GM23248 (cell line): ENCODE measurements at regions not wholly inside any gene's neighbourhood (a gene's known extent, or its start where the extent isn't known, plus 50 kb on each side); places are given as distances from the start of the nearest gene placed in this dataset.
"Not testable (repeated sequence)": the region's sequence is repeated elsewhere in the genome, so short reads cannot be mapped to it uniquely, and the experiment has no call there.

Experiments
- DNase-seq: peaks from one replicate; pipeline ENCODE4 v3.0.0-alpha.2; 2015
- H2AFZ ChIP-seq: fragments of 200-600 bp; sonication (generic); 2 replicates; pipeline ENCODE4 v1.6.1; 2016; ENCODE audit warnings: antibody characterized with exemption
- H3F3A ChIP-seq: fragments of 200-600 bp; sonication (generic); 2 replicates; pipeline ENCODE4 v1.6.1; 2016; ENCODE audit warnings: mild to moderate bottlenecking, antibody characterized with exemption, mixed run types; ENCODE audit not compliant: insufficient read depth
- H3K27ac ChIP-seq: fragments of 200-600 bp; sonication (generic); 2 replicates; pipeline ENCODE4 v1.5.1; 2016; ENCODE audit warnings: mild to moderate bottlenecking
- H3K27me3 ChIP-seq: fragments of 200-600 bp; sonication (generic); replicated peaks from 2 replicates; pipeline ENCODE4 v1.6.1; 2016; ENCODE audit warnings: mild to moderate bottlenecking; ENCODE audit not compliant: insufficient read depth
- H3K36me3 ChIP-seq: fragments of 200-600 bp; sonication (generic); 2 replicates; pipeline ENCODE4 v1.6.1; 2016; ENCODE audit warnings: low read depth, mild to moderate bottlenecking
- H3K4me1 ChIP-seq: fragments of 200-600 bp; sonication (generic); 2 replicates; pipeline ENCODE4 v1.6.1; 2016; ENCODE audit warnings: mild to moderate bottlenecking; ENCODE audit not compliant: insufficient read depth
- H3K4me2 ChIP-seq: fragments of 200-600 bp; sonication (generic); one replicate; pipeline ENCODE4 v1.6.1; 2016; ENCODE audit warnings: mild to moderate bottlenecking; ENCODE audit not compliant: unreplicated experiment
- H3K4me3 ChIP-seq: fragments of 200-600 bp; sonication (generic); 2 replicates; pipeline ENCODE4 v1.5.1; 2016; ENCODE audit warnings: mild to moderate bottlenecking
- H3K79me2 ChIP-seq: fragments of 200-600 bp; sonication (generic); 2 replicates; pipeline ENCODE4 v1.6.1; 2016; ENCODE audit warnings: mild to moderate bottlenecking; ENCODE audit not compliant: insufficient read depth
- H3K9ac ChIP-seq: fragments of 200-600 bp; sonication (generic); 2 replicates; pipeline ENCODE4 v1.6.1; 2016; ENCODE audit warnings: mild to moderate bottlenecking
- H3K9me2 ChIP-seq: fragments of 200-600 bp; sonication (generic); 2 replicates; pipeline ENCODE4 v1.6.1; 2016; ENCODE audit warnings: mixed run types, mild to moderate bottlenecking, moderate library complexity; ENCODE audit not compliant: insufficient read depth
- H3K9me3 ChIP-seq: fragments of 200-600 bp; sonication (generic); one replicate; pipeline ENCODE4 v1.6.1; 2017; ENCODE audit warnings: low read depth
- H4K20me1 ChIP-seq: fragments of 200-600 bp; sonication (generic); 2 replicates; pipeline ENCODE4 v1.6.0; 2016; ENCODE audit not compliant: insufficient read depth
- EZH2 ChIP-seq: fragments of 200-600 bp; sonication (generic); IDR thresholded peaks from 2 replicates; pipeline ENCODE4 v1.6.1; 2018; ENCODE audit warnings: antibody characterized with exemption, mild to moderate bottlenecking; ENCODE audit not compliant: insufficient read depth, poor library complexity, severe bottlenecking
- EZH2phosphoT487 ChIP-seq: fragments of 200-600 bp; sonication (generic); IDR thresholded peaks from 2 replicates; pipeline ENCODE4 v1.6.1; 2018; ENCODE audit warnings: antibody characterized with exemption, moderate library complexity, mild to moderate bottlenecking, low read depth; ENCODE audit not compliant: insufficient read depth
- WGBS, 2 experiments: methylation state at CpG; one replicate each; pipeline ENCODE4 v1.1.6; 2015 to 2017; ENCODE audit warnings: low lambda C conversion rate in 2 of 2, low coverage in 1 of 2; ENCODE audit errors: missing lambda C conversion rate in 2 of 2; 5-methylcytosine and 5-hydroxymethylcytosine counted together
- in situ Hi-C: fragments of 300-500 bp; cut with MboI; formaldehyde crosslinking; loops from 2 replicates; pipeline ENCODE4 v1.15.0; 2020

GRCh38 chr4:3374011-3374645 lies 67.6 kb upstream of the HGFAC start:
- Histone ChIP-seq H3K9me2 (no peaks in the 10 kb centered on the region), H3K36me3 (no peaks in the 10 kb centered on the region), H3K27ac (no peak overlapping the region), H3K4me1 (peaks cover 25% of the 10 kb centered on the region), H3K4me3 (no peak overlapping the region), H3K27me3 (no peaks in the 10 kb centered on the region), H4K20me1 (no peaks in the 10 kb centered on the region), H3K79me2 (peaks cover 42% of the 10 kb centered on the region), H3K4me2 (no peak overlapping the region), H3K9ac (no peak overlapping the region), H3F3A (peaks cover 11% of the 10 kb centered on the region; the same call in 1 of the 2 replicates), H2AFZ (no peak overlapping the region), H3K9me3 (no peaks in the 10 kb centered on the region)
- 94 to 97% methylated on average over 29 of the region's 29 CpGs for WGBS, 2 experiments
- no peak for DNase-seq
- in situ Hi-C loops, result no loop called here
- TF ChIP-seq EZH2, result no peak

GRCh38 chr4:3374667-3375066 lies 67.1 kb upstream of the HGFAC start:
- Histone ChIP-seq H3K4me2 (no peak overlapping the region), H3K36me3 (no peaks in the 10 kb centered on the region), H3K4me1 (peaks cover 20% of the 10 kb centered on the region), H3K27me3 (no peaks in the 10 kb centered on the region), H3K9me3 (no peaks in the 10 kb centered on the region), H3K27ac (no peak overlapping the region), H2AFZ (no peak overlapping the region), H4K20me1 (no peaks in the 10 kb centered on the region), H3K9me2 (no peaks in the 10 kb centered on the region), H3F3A (peaks cover 5% of the 10 kb centered on the region; the same call in 1 of the 2 replicates), H3K79me2 (peaks cover 42% of the 10 kb centered on the region), H3K9ac (no peak overlapping the region), H3K4me3 (no peak overlapping the region)
- no peak for TF ChIP-seq EZH2phosphoT487
- no peak for DNase-seq
- in situ Hi-C loops, result no loop called here
- WGBS, 2 experiments, result 96 to 99% methylated on average over 11 of the region's 11 CpGs

DNA sequence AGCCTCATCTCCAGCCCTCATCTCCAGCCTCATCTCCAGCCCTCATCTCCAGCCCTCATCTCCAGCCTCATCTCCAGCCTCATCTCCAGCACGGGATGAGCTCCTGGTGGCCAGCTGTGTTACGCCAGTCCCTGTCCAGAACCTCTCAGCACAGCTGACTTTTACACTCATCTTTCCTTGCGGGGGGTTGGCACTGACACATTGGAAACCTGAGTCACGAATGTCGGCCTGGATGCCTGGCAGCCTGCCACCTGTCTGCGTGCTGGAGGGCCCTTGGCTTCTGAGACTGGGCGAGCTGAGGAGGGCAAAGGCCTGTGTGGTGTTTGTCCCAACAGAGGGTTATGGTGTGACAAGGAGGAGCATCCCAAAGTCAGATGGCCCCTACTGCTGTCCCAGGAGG lies 66.1 kb upstream of the HGFAC start:
- Histone ChIP-seq H3K9me3 (no peaks in the 10 kb centered on the region), H3K27ac (no peak overlapping the region), H3F3A (0 out of 2 replicates have a peak, but pooled peaks cover 2% of the 10 kb centered on the region), H3K4me1 (peaks cover 12% of the 10 kb centered on the region), H3K36me3 (no peaks in the 10 kb centered on the region), H4K20me1 (no peaks in the 10 kb centered on the region), H3K27me3 (no peaks in the 10 kb centered on the region), H3K9ac (0 out of 2 replicates have a peak overlapping the region, but pooled peaks have one; percentile 8), H2AFZ (no peak overlapping the region), H3K4me3 (no peak overlapping the region), H3K9me2 (no peaks in the 10 kb centered on the region), H3K79me2 (peaks cover 37% of the 10 kb centered on the region), H3K4me2 (no peak overlapping the region)
- TF ChIP-seq EZH2phosphoT487 (no peak), EZH2 (no peak)
- WGBS, 2 experiments, result 17 to 20% methylated on average over 7 of the region's 7 CpGs
- DNase-seq, result peak; percentile 97
- in situ Hi-C loops, result no loop called here

- H3K4me2 ChIP-seq, result no peak overlapping the region
- peaks cover 31% of the 10 kb centered on the region for H3K79me2 ChIP-seq
- no peak overlapping the region for H2AFZ ChIP-seq
- H4K20me1 ChIP-seq, result no peaks in the 10 kb centered on the region
- TF ChIP-seq EZH2 (no peak), EZH2phosphoT487 (no peak)
- no peak overlapping the region for H3K4me3 ChIP-seq
- H3K9me3 ChIP-seq, result no peaks in the 10 kb centered on the region
- no peaks in the 10 kb centered on the region for H3K9me2 ChIP-seq
- no peak overlapping the region for H3K9ac ChIP-seq
- 95 to 97% methylated on average over 8 to 10 of the region's 10 CpGs for WGBS, 2 experiments
- peaks cover 7% of the 10 kb centered on the region for H3K4me1 ChIP-seq
- H3F3A ChIP-seq, result no peaks in the 10 kb centered on the region
- DNase-seq, result no peak
- H3K36me3 ChIP-seq, result no peaks in the 10 kb centered on the region
- in situ Hi-C loops, result no loop called here
- no peak overlapping the region for H3K27ac ChIP-seq
- no peaks in the 10 kb centered on the region for H3K27me3 ChIP-seq
These were observed 65.5 kb upstream of the HGFAC start for GRCh38 chr4:3376266-3376665.

- Histone ChIP-seq H3K9ac (no peak overlapping the region), H2AFZ (no peak overlapping the region), H3K27me3 (no peaks in the 10 kb centered on the region), H3K4me3 (no peak overlapping the region), H3K36me3 (no peaks in the 10 kb centered on the region), H3K9me3 (no peaks in the 10 kb centered on the region), H3K9me2 (no peaks in the 10 kb centered on the region), H3K79me2 (peaks cover 18% of the 10 kb centered on the region), H4K20me1 (no peaks in the 10 kb centered on the region), H3K4me2 (no peak overlapping the region), H3K4me1 (peaks cover 7% of the 10 kb centered on the region), H3K27ac (no peak overlapping the region), H3F3A (no peaks in the 10 kb centered on the region)
- no peak for DNase-seq
- TF ChIP-seq EZH2phosphoT487 (no peak), EZH2 (no peak)
- 92 to 94% methylated on average over 6 of the region's 6 CpGs for WGBS, 2 experiments
- in situ Hi-C loops, result no loop called here
These were observed 64.2 kb upstream of the HGFAC start for GRCh38 chr4:3377557-3377956.

- H3K4me1 ChIP-seq, H3K27me3 ChIP-seq, H3K9me2 ChIP-seq, in situ Hi-C loops, H3K9me3 ChIP-seq, H3K4me2 ChIP-seq, H3K27ac ChIP-seq, DNase-seq, H3K9ac ChIP-seq, H3K36me3 ChIP-seq, H2AFZ ChIP-seq, H3F3A ChIP-seq, H3K4me3 ChIP-seq, H4K20me1 ChIP-seq: not testable (repeated sequence)
- WGBS, 2 experiments, result 96 to 100% methylated on average over 3 of the region's 3 CpGs
- peaks cover 12% of the 10 kb centered on the region; the same call in 1 of the 2 replicates for H3K79me2 ChIP-seq
These were observed 61.4 kb upstream of the HGFAC start for GRCh38 chr4:3380336-3380735.

- H3K4me2 ChIP-seq, H2AFZ ChIP-seq, H3K4me3 ChIP-seq, H3K9me2 ChIP-seq, H3F3A ChIP-seq, H3K27ac ChIP-seq, H4K20me1 ChIP-seq, H3K27me3 ChIP-seq, H3K9me3 ChIP-seq, H3K4me1 ChIP-seq, H3K36me3 ChIP-seq, H3K9ac ChIP-seq, DNase-seq, in situ Hi-C loops: not testable (repeated sequence)
- H3K79me2 ChIP-seq, result peaks cover 12% of the 10 kb centered on the region; the same call in 1 of the 2 replicates
- WGBS, 2 experiments, result 96% methylated on average over 5 of the region's 5 CpGs
These were observed 60.6 kb upstream of the HGFAC start for GRCh38 chr4:3381208-3381607.
